Stimulated activated naive B cell treated with anti-CD40 and anti-IgM and Interleukin-4, amounts not matched to agents 10 μg/mL and 1 μg/mL and 100 μg/mL, for 72 hours (primary cell): ENCODE measurements at regions not wholly inside any gene's neighbourhood (a gene's known extent, or its start where the extent isn't known, plus 50 kb on each side); places are given as distances from the start of the nearest gene placed in this dataset.
"Not testable (repeated sequence)": the region's sequence is repeated elsewhere in the genome, so short reads cannot be mapped to it uniquely, and the experiment has no call there.

Experiments used
- ATAC-seq, 2 donors: fragments of 150-1000 bp; cut with Tn5 transposase; replicated peaks; 2 replicates each; pipeline ENCODE4 v1.10.0; 2021; ENCODE audit warnings: moderate library complexity in 1 of 2
- DNase-seq: peaks from one replicate; pipeline ENCODE4 v3.0.0; 2021
- H3K27ac Mint-ChIP-seq: one replicate; pipeline ENCODE4 v1.8.0; 2022; ENCODE audit warnings: mild to moderate bottlenecking, mixed read lengths
- H3K27me3 Mint-ChIP-seq, 2 donors: one replicate each; pipeline ENCODE4 v1.8.0; 2022; ENCODE audit warnings: mixed read lengths in 2 of 2
- H3K36me3 Mint-ChIP-seq, 2 donors: one replicate each; pipeline ENCODE4 v1.8.0; 2022; ENCODE audit warnings: mixed read lengths in 2 of 2, mild to moderate bottlenecking in 1 of 2
- H3K4me1 Mint-ChIP-seq, 2 donors: one replicate each; pipeline ENCODE4 v1.8.0; 2022; ENCODE audit warnings: mixed read lengths in 2 of 2, mild to moderate bottlenecking in 1 of 2
- H3K4me3 Mint-ChIP-seq, 2 donors: one replicate each; pipeline ENCODE4 v1.8.0; 2022; ENCODE audit warnings: mild to moderate bottlenecking in 2 of 2, mixed read lengths in 2 of 2, moderate library complexity in 1 of 2
- H3K9me3 Mint-ChIP-seq, 2 donors: one replicate each; pipeline ENCODE4 v1.8.0; 2022; ENCODE audit warnings: mixed read lengths in 2 of 2, mild to moderate bottlenecking in 1 of 2

DNA sequence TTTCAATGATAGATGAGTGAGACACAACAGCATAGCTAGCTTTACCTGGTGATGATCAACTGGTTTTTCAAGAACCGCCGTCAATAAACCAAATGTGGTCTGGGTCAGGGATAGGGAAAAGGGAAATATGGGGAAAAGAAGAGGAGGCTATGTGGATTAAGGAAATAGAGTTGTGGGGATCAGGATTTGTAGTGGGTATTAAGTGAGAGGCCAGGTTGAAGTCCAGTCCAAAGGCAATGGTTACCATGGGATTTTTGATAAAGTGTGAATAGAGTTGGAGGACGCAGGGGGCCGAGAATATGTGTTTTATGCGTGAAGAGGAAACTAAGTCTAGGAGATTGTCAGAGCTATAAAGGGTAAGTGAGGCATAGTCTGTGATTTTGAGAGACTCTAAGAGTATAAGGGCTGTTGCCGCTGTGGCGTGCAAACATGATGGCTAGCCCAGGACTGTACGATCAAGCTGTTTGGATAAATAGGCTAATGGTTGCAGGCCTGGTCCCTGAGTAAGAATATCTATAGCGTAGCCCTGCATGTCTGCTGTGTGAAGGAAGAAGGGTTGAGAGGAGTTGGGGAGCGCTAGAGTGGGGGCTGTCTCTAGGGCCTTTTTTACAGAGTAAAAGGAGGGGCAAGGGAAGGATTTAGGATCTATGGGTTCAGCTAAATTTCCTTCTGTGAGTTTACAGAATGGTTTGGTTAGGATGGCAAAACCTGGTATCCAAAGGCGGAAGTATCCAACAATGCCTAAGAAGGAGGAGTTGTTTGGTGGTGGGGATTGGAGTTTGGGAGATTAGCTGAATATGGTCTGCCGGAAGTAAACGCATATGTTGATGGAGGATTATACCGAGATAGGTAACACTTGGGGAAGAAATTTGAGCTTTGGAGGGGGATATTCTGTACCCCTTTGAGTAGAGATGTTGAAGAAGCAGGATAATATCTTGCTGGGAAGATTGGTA is 749.7 kb upstream of the ADGRB3 start:
- Mint-ChIP-seq H3K4me3 (no peak overlapping the region), H3K27ac (no peak overlapping the region), H3K4me1 (peaks cover 5 to 10% of the 10 kb centered on the region in 2 donors), H3K27me3 (no peaks in the 10 kb centered on the region), H3K36me3 (no peaks in the 10 kb centered on the region), H3K9me3 (peaks cover 5 to 12% of the 10 kb centered on the region in 2 donors)
- DNase-seq: no peak
- no peak for ATAC-seq

DNA sequence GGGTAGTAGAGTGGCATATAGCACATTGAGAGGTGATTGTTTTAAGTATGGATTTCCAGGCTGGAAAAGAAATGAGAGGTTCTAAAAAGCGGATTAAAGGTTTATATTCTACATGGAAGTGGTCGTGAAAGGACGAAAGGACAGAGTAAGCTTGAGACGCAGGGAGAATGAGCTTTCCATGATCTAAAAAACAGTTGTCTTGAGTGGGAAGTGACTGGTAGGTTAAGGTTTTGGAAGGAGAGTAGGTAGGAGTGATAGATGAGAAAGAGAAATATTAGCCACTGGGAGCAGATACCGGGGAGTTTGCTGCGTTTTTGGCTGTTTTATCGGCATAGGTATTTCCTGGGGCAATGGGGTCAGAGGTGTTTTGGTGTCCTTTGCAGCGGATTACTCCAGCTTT is 750.6 kb upstream of the ADGRB3 start:
- Mint-ChIP-seq H3K27ac (no peak overlapping the region), H3K4me3 (no peak overlapping the region), H3K27me3 (no peaks in the 10 kb centered on the region), H3K36me3 (no peaks in the 10 kb centered on the region), H3K4me1 (peaks cover 5 to 10% of the 10 kb centered on the region in 2 donors), H3K9me3 (peaks cover 8 to 12% of the 10 kb centered on the region in 2 donors)
- ATAC-seq: no peak
- no peak for DNase-seq

DNA sequence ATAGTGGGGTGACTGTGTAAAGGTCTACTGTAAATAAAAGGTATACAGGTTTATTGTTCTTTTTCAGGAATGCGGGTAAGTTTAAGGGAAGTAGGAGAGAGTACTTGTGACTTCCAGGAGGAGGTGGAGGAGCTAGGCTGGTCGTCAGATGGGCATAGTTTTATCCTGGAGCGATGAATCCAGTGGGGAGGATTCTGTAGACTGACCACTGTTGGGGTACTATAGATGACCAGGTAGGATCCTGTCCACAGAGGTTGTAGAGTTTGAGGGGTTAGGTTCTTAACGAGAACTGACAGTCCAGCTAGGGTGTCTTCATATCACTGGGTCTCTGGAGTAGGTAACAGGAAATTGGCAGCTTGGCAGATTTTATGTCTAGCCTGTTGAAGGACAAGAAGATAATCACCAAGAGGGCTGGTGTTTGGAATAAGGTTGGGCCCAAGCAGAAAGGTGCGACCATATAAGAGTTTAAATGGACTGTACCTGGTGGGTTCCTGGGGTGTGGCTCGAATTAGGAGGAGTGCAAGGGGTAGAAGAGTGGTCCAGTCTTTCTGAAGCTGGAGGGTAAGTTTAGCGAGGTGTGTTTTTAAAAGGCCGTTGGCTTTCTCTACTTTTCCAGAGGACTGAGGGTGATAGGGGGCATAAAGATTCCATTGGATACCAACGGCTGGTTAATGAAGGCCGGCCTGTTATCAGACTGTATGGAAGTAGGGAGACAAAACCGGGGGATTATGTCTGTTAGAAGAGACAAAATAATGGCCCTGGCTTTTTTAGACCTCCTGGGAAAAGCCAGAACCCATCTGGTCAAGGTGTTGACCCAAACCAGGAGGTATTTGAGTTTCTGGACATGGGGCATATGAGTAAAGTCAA is 751.3 kb upstream of the ADGRB3 start:
- Mint-ChIP-seq H3K36me3 (no peaks in the 10 kb centered on the region), H3K27me3 (no peaks in the 10 kb centered on the region), H3K27ac (no peak overlapping the region), H3K4me3 (no peak overlapping the region), H3K4me1 (peaks cover 2 to 6% of the 10 kb centered on the region in 2 donors), H3K9me3 (peaks cover 8 to 12% of the 10 kb centered on the region in 2 donors)
- DNase-seq (no peak), ATAC-seq (no peak)

- Mint-ChIP-seq H3K4me3 (no peak overlapping the region), H3K36me3 (no peaks in the 10 kb centered on the region), H3K4me1 (no peaks in the 10 kb centered on the region), H3K9me3 (peaks cover 1 to 2% of the 10 kb centered on the region in 2 donors), H3K27me3 (no peaks in the 10 kb centered on the region), H3K27ac (no peak overlapping the region)
- ATAC-seq: no peak
- DNase-seq: no peak
Observed at GRCh38 chr6:67882436-67883311, 752.4 kb upstream of the ADGRB3 start.

- H3K27ac Mint-ChIP-seq: no peak overlapping the region
- ATAC-seq: no peak
- no peak overlapping the region for H3K4me3 Mint-ChIP-seq
- H3K4me1 Mint-ChIP-seq: no peaks in the 10 kb centered on the region
- no peak for DNase-seq
- peaks cover 0 to 4% of the 10 kb centered on the region in 2 donors for H3K9me3 Mint-ChIP-seq
- H3K36me3 Mint-ChIP-seq: no peaks in the 10 kb centered on the region
- no peaks in the 10 kb centered on the region for H3K27me3 Mint-ChIP-seq
Observed at GRCh38 chr6:67881706-67882065, 753.4 kb upstream of the ADGRB3 start.

DNA sequence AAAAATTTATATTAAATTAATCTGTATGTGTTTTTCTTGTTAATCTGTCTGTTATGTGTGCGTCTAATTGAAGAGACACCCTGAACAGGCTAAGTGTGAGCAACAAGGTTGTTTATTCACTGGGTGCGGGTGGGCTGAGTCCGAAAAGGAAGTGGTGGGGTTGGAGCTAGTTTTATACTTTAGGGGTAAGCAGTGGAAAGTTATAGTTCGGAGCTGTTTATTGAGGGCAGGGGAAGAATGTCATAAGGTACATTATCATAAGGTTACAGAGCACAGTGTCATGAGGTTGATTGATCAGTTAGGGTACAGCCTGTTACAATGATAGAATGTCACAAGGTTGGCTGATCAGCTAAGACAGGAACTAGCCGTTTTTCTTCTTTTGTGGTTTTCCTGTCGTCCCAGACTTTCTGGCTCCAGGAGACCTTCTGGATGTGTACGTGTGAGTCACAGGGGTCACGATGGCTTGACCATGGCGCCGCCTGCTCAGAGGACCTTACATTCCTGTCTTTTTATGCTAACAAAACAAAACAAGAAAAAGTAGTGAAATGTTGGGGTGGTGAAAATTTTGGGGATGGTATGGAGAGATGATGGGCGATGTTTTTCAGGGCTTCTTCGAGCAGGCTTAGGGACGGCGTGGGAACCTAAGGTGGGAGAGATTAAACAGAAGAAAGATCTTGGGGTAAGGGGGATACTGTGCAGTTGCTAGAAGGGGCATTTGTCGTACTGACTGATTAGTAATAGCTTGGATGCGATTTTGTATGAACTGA is 754.0 kb upstream of the ADGRB3 start:
- Mint-ChIP-seq H3K27me3 (no peaks in the 10 kb centered on the region), H3K4me1 (no peaks in the 10 kb centered on the region), H3K9me3 (peaks cover 0 to 4% of the 10 kb centered on the region in 2 donors), H3K36me3 (no peaks in the 10 kb centered on the region), H3K27ac (no peak overlapping the region), H3K4me3 (no peak overlapping the region)
- DNase-seq (no peak), ATAC-seq (no peak)

DNA sequence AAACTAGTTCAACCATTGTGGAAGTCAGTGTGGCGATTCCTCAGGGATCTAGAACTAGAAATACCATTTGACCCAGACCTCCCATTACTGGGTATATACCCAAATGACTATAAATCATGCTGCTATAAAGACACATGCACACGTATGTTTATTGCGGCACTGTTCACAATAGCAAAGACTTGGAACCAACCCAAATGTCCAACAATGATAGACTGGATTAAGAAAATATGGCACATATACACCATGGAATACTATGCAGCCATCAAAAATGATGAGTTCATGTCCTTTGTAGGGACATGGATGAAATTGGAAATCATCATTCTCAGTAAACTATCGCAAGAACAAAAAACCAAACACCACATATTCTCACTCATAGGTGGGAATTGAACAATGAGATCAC is 754.7 kb upstream of the ADGRB3 start:
- not testable (repeated sequence) for H3K4me1 Mint-ChIP-seq, H3K36me3 Mint-ChIP-seq, H3K9me3 Mint-ChIP-seq, ATAC-seq, H3K27me3 Mint-ChIP-seq, DNase-seq, H3K4me3 Mint-ChIP-seq, H3K27ac Mint-ChIP-seq

DNA sequence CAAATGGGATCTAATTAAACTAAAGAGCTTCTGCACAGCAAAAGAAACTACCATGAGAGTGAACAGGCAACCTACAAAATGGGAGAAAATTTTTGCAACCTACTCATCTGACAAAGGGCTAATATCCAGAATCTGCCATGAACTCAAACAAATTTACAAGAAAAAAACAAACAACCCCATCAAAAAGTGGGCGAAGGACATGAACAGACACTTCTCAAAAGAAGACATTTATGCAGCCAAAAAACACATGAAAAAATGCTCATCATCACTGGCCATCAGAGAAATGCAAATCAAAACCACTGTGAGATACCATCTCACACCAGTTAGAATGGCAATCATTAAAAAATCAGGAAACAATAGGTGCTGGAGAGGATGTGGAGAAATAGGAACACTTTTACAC is 755.2 kb upstream of the ADGRB3 start:
- ATAC-seq, H3K4me3 Mint-ChIP-seq, H3K27ac Mint-ChIP-seq, H3K27me3 Mint-ChIP-seq, H3K4me1 Mint-ChIP-seq, H3K9me3 Mint-ChIP-seq, DNase-seq, H3K36me3 Mint-ChIP-seq: not testable (repeated sequence)

GRCh38 chr6:67879105-67879904 is 755.8 kb upstream of the ADGRB3 start:
- H3K27me3 Mint-ChIP-seq, H3K4me3 Mint-ChIP-seq, DNase-seq, ATAC-seq, H3K9me3 Mint-ChIP-seq, H3K4me1 Mint-ChIP-seq, H3K27ac Mint-ChIP-seq, H3K36me3 Mint-ChIP-seq: not testable (repeated sequence)

- H3K36me3 Mint-ChIP-seq, H3K27me3 Mint-ChIP-seq, H3K4me3 Mint-ChIP-seq, ATAC-seq, DNase-seq, H3K27ac Mint-ChIP-seq, H3K4me1 Mint-ChIP-seq, H3K9me3 Mint-ChIP-seq: not testable (repeated sequence)
Observed at GRCh38 chr6:67878216-67878615, 756.9 kb upstream of the ADGRB3 start.

DNA sequence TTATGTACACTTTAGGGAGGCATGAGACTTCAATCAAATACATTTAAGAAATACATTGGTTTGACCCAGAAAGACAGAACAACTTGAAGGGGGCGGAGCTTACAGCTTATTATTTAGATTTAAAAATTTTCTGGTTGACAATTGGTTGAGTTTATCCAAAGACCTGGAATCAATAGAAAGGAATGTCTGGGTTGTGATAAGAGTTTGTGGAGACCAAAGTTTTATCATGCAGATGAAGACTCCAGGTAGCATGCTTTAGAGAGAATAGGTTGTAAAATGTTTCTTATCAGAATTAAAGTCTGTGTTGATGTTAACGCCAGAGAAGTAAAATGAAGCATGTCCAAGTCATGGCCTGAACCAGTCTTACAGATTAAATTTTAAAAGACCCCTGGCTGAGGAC is 757.8 kb upstream of the ADGRB3 start:
- Mint-ChIP-seq H3K36me3 (no peaks in the 10 kb centered on the region), H3K4me1 (no peaks in the 10 kb centered on the region), H3K4me3 (no peak overlapping the region), H3K27me3 (no peaks in the 10 kb centered on the region), H3K27ac (no peak overlapping the region), H3K9me3 (peaks cover 11 to 12% of the 10 kb centered on the region in 2 donors)
- no peak for DNase-seq
- ATAC-seq: no peak

DNA sequence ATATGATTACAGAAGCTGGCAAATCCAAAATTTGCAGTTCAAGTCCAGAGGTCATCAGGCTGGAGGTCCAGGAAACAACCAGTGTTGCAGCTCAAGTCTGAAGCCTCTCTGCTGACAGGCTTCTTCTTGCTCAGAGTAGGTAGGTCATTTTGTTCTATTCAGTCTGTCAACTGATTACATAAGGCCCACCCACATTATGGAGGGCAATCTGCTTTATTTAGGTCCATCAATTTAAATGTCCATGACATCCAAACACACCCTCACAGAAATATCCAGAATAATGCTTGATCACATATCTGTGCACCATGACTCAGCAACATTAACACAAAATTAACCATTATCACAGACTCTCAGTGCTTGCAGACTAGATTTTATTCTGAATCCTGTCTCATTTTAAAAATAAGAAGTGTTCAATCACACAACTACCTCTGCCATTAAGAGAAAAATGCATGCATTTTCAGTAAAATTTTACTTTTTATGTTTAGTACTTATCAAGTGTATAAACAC is 759.2 kb upstream of the ADGRB3 start:
- Mint-ChIP-seq H3K27me3 (no peaks in the 10 kb centered on the region), H3K36me3 (no peaks in the 10 kb centered on the region), H3K4me3 (no peak overlapping the region), H3K9me3 (peaks cover 12 to 13% of the 10 kb centered on the region in 2 donors), H3K27ac (no peak overlapping the region), H3K4me1 (no peaks in the 10 kb centered on the region)
- ATAC-seq (no peak), DNase-seq (no peak)

GRCh38 chr6:67870321-67870720 is 764.8 kb upstream of the ADGRB3 start:
- no peaks in the 10 kb centered on the region for H3K4me1 Mint-ChIP-seq
- H3K4me3 Mint-ChIP-seq: no peak overlapping the region
- no peaks in the 10 kb centered on the region for H3K36me3 Mint-ChIP-seq
- H3K27me3 Mint-ChIP-seq: no peaks in the 10 kb centered on the region
- peaks cover 9 to 12% of the 10 kb centered on the region in 2 donors for H3K9me3 Mint-ChIP-seq
- H3K27ac Mint-ChIP-seq: no peak overlapping the region
- ATAC-seq (no peak), DNase-seq (no peak)
